NCI-H1417 treated with DMSO at 0.1 percent for 48 hours (cell line): ENCODE measurements at regions not wholly inside any gene's neighbourhood (a gene's known extent, or its start where the extent isn't known, plus 50 kb on each side); places are given as distances from the start of the nearest gene placed in this dataset.
A peak's percentile ranks its signal among the peaks of the same experiment; 100 is the strongest.

ENCODE experiments used
- DNase-seq: peaks from one replicate; lab custom pipeline; 2025; lab: John Stamatoyannopoulos, UW

- DNase-seq: no peak
Observed at GRCh38 chr2:4576075-4576474, 872.7 kb downstream of the DCDC2C start.

DNA sequence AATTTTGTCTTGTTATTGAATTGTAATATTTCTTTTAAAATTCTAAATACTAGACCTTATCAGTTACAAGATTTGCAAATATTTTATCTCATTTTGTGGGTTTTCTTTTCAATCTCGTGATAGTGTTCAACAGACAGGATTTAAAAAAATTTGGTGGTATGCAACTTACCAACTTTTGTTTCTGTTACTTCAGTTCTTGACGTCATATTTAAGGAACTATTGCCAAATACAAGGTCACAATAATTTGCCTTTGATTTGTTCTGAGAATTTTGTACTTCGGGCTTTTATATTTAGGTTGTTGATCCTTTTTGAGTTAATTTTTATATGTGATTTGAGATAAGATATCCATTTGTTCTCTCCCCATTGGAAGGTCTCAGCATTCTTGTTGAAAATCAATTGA is 876.6 kb downstream of the DCDC2C start:
- no peak for DNase-seq

GRCh38 chr2:4585057-4585635 is 881.8 kb downstream of the DCDC2C start:
- DNase-seq: no peak

GRCh38 chr2:4588606-4589005 is 885.2 kb downstream of the DCDC2C start:
- no peak for DNase-seq

DNA sequence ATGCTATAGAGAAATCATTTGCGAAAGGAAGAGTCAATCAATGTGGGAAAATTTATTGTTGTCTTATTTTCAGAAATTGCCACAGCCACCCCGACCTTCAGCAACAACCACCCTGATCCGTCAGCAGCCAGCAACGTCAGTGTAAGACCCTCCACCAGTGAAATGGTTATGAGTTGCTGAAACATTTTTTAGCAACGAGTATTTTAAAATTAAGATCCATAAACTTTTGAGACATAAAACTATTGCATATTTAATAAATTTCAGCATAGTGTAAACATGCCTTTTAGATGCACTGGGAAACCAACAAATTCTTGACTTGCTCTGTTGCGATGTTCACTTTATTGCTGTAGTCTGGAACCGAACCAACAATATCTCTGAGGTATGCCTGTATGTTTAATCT is 887.9 kb downstream of the DCDC2C start:
- DNase-seq: no peak

DNA sequence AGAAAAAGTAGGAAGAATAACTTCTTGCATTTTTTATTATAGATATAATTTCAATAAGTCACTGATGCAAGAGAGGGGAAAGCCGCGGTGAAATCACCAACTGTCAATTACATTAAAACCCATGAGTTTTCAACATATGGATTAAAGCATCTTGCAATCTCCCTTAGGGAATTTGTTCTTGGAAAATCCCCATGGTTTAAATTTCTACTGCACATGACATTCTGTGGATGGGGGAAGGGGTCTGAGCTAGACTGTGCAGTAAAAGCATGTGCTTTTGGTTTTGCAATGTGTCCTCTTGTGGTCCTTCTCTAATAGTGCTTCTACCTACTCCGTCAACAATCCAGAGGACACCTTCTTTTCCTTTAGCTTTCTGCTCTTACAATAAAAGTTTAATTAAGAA is 894.0 kb downstream of the DCDC2C start:
- no peak for DNase-seq

- DNase-seq: no peak
Observed at GRCh38 chr2:4604767-4605166, 901.4 kb downstream of the DCDC2C start.

- DNase-seq: no peak
Observed at GRCh38 chr2:4618141-4618540, 914.8 kb downstream of the DCDC2C start.

DNA sequence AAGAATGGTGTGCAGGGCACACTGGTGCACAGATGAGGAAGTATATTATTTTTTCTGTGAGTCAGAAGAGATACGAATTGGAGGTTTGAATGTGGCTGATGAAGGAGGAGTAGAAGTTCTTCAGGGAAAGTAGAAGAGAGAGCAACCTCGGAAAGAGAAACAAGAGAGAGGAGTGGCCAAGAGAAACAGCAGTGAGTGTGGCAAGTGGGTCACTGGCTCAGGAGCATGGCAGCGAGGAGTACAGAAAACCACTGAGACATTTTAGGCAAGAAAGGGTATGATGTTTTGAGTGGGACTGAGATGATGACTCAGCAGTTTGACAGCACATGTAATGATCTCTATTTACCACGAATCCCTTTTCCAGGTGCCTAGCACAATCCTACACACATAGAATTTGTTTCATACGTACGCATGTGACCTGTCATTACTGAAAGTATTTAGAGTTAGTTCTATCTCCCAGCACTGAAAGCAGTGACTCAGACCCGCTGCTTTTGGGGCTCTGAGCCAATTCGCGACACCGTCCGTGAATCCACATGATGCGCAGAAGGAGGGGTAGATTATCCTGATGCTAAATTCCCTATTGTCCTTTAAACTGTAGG is 915.4 kb downstream of the DCDC2C start:
- DNase-seq: no peak

GRCh38 chr2:4628998-4629501 is 925.7 kb downstream of the DCDC2C start:
- DNase-seq: peak; percentile 97

GRCh38 chr2:4635289-4635688 is 931.9 kb downstream of the DCDC2C start:
- peak; percentile 70 for DNase-seq

- DNase-seq: no peak
Observed at GRCh38 chr2:4653991-4654390, 950.6 kb downstream of the DCDC2C start.

DNA sequence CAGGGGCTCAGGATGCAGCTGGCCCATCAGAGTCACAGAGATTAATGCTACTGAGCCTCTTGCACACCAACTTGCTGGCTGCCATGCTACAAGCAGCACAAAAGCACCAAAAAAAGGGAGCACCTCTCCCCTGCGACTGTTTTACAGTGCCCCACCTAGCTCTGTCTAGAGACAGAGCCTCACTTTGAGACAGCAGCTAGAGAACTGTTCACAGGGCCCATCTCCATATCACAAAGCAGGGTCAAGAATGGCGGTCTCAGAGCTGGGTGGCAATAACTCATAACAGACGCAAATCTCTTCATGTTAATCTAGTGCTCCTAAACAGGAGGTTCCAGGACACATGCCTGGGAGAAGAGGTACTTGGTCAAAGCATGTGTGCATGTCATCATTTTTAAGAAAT is 953.0 kb downstream of the DCDC2C start:
- no peak for DNase-seq

GRCh38 chr2:4662161-4662779 is 958.9 kb downstream of the DCDC2C start:
- DNase-seq: no peak

DNA sequence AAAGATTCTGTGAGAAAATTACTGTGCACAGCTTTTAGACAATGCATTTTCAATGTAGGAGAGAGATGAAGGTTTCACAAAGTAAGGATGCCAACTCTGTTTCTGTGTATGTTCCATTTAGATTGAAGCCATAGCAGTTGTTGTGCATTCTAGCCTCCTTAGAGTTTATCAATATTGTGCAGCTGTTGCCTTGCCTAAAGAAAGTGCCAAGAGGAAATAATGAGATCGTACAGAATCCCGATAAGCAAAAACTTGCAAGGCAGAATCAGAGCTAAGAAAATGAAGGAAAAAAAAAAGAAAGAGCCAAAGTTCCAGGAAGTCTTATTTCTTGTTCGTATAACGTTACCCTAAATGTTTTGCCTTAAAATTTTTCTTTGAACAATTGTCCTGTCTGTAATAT is 965.0 kb downstream of the DCDC2C start:
- no peak for DNase-seq

GRCh38 chr2:4670331-4670730 is 967.0 kb downstream of the DCDC2C start:
- no peak for DNase-seq

GRCh38 chr2:4673025-4673489 is 969.7 kb downstream of the DCDC2C start:
- DNase-seq: peak; percentile 39

- no peak for DNase-seq
Observed at GRCh38 chr2:4674007-4674406, 970.6 kb downstream of the DCDC2C start.

DNA sequence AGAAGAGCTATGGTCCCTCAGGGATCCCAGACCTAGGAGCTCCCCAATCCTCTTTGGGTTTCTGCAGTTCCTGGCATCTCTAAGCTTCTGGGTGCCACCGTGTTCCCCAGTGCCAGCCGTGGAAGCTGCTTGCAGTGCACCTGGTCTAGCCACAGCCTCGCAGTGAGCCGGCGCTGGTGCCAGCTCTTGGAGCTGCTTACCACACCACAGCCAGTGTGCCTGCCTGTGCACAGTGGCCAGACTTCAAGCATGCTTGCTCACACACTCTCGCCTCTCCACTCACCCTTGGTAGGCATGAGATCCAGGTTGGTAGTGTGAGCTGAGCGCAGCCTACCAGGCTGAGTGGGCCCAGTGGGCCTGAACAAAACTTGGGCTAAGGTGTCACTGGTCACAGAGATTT is 971.9 kb downstream of the DCDC2C start:
- no peak for DNase-seq

GRCh38 chr2:4678927-4679326 is 975.6 kb downstream of the DCDC2C start:
- DNase-seq: no peak

GRCh38 chr2:4679391-4679790 is 976.0 kb downstream of the DCDC2C start:
- no peak for DNase-seq

DNA sequence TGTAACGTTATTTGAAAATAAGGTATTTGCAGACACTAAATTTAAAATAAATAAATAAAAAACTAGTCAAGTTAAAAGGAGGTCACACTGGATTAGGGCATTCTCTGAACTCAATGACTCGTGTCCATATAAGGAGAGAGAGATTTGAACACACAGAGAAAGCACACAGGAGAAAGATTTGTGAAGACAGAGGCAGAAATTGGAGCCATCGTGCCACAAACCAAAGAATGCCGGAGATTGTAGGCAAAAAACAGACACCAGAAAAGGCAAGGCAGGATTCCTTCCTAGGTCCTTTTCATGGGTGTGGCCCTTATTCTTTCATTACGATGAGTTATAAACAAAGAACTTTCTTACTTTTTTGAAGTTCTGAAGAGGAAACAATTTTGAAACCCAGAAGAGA is 981.5 kb downstream of the DCDC2C start:
- no peak for DNase-seq

DNA sequence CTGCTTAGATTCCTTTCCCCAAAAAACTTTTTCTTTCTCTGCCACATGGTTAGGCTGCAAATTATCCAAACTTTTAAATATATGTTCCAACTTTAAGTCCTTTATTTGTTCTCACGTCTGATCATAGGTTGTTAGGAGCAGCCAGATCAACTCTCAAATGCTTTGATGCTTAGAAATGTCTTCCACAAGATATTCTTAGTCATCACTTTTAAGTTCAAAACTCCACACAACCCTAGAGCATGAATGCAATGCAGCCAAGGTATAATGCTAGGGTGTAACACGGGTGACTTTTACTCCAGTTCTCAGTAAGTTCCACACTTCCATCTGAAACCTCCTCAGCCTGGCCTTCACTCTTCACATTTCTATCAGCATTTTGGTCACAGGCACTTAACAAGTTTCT is 987.5 kb downstream of the DCDC2C start:
- DNase-seq: no peak

- no peak for DNase-seq
Observed at GRCh38 chr2:4693266-4693665, 989.9 kb downstream of the DCDC2C start.
